GM23338 (cell line): ENCODE measurements at regions not wholly inside any gene's neighbourhood (a gene's known extent, or its start where the extent isn't known, plus 50 kb on each side); places are given as distances from the start of the nearest gene placed in this dataset.

Experiments
- ATAC-seq: fragments of 200-7000 bp; cut with Tn5 transposase; 3 replicates; pipeline ENCODE4 v1.9.1; 2020
- DNase-seq: peaks from one replicate; pipeline ENCODE4 v3.0.0-alpha.2; 2015; ENCODE audit warnings: low spot score
- H2AFZ ChIP-seq: fragments of 200-600 bp; sonication (generic); 2 replicates; pipeline ENCODE4 v1.8.0; 2016; ENCODE audit warnings: antibody characterized with exemption, mild to moderate bottlenecking, moderate library complexity
- H3F3A ChIP-seq: fragments of 200-600 bp; sonication (generic); replicated peaks from 2 replicates; pipeline ENCODE4 v1.8.0; 2017; ENCODE audit warnings: antibody characterized with exemption, mixed run types, low read depth
- H3K27ac ChIP-seq: fragments of 200-600 bp; sonication (generic); 2 replicates; pipeline ENCODE4 v1.6.1; 2016; ENCODE audit warnings: low read depth
- H3K27me3 ChIP-seq: fragments of 200-600 bp; sonication (generic); 2 replicates; pipeline ENCODE4 v1.8.0; 2016; ENCODE audit warnings: mild to moderate bottlenecking, mixed run types, moderate library complexity; ENCODE audit not compliant: insufficient read depth
- H3K36me3 ChIP-seq: fragments of 200-600 bp; sonication (generic); 2 replicates; pipeline ENCODE4 v1.8.0; 2016; ENCODE audit warnings: mild to moderate bottlenecking; ENCODE audit not compliant: insufficient read depth
- H3K4me1 ChIP-seq: fragments of 200-600 bp; sonication (generic); 2 replicates; pipeline ENCODE4 v1.8.0; 2016; ENCODE audit warnings: mild to moderate bottlenecking, moderate library complexity; ENCODE audit not compliant: insufficient read depth
- H3K4me2 ChIP-seq: fragments of 200-600 bp; sonication (generic); 2 replicates; pipeline ENCODE4 v1.7.1; 2017; ENCODE audit warnings: mixed run types
- H3K4me3 ChIP-seq: fragments of 200-600 bp; sonication (generic); 2 replicates; pipeline ENCODE4 v1.6.1; 2016; ENCODE audit warnings: mixed run types
- H3K79me2 ChIP-seq: fragments of 200-600 bp; sonication (generic); replicated peaks from 2 replicates; pipeline ENCODE4 v1.8.0; 2017; ENCODE audit warnings: mild to moderate bottlenecking; ENCODE audit not compliant: insufficient read depth
- H3K9me2 ChIP-seq: fragments of 200-600 bp; sonication (generic); 2 replicates; pipeline ENCODE4 v1.8.0; 2017; ENCODE audit not compliant: insufficient read depth
- H4K20me1 ChIP-seq: fragments of 200-600 bp; sonication (generic); replicated peaks from 2 replicates; pipeline ENCODE4 v1.8.0; 2017; ENCODE audit warnings: mild to moderate bottlenecking; ENCODE audit not compliant: insufficient read depth
- H3K27ac Mint-ChIP-seq: 2 replicates; pipeline ENCODE4 v1.8.0; 2020; ENCODE audit warnings: inconsistent platforms, mild to moderate bottlenecking, moderate library complexity, mixed read lengths
- H3K27me3 Mint-ChIP-seq: 3 replicates; pipeline ENCODE4 v1.8.0; 2022; ENCODE audit warnings: low read depth, mild to moderate bottlenecking, moderate library complexity, mixed read lengths, inconsistent platforms; ENCODE audit not compliant: insufficient read depth, poor library complexity
- H3K36me3 Mint-ChIP-seq: 3 replicates; pipeline ENCODE4 v1.8.0; 2021; ENCODE audit warnings: low read depth, mild to moderate bottlenecking, inconsistent platforms, moderate library complexity, mixed read lengths
- H3K4me1 Mint-ChIP-seq: 3 replicates; pipeline ENCODE4 v1.8.0; 2020; ENCODE audit warnings: mild to moderate bottlenecking, inconsistent platforms, mixed read lengths
- H3K4me3 Mint-ChIP-seq: 3 replicates; pipeline ENCODE4 v1.8.0; 2021; ENCODE audit warnings: moderate library complexity, mild to moderate bottlenecking, inconsistent platforms, mixed read lengths
- H3K9me3 Mint-ChIP-seq: 3 replicates; pipeline ENCODE4 v1.8.0; 2020; ENCODE audit warnings: moderate library complexity, mild to moderate bottlenecking, inconsistent platforms, mixed read lengths
- CREB1 ChIP-seq: fragments of 250-450 bp; sonication (Bioruptor Pico); IDR thresholded peaks from 2 replicates; pipeline ENCODE4 v1.5.0; 2020; ENCODE audit warnings: low read depth, mild to moderate bottlenecking, moderate library complexity
- EZH2 ChIP-seq: fragments of 200-600 bp; sonication (generic); IDR thresholded peaks from one replicate; pipeline ENCODE4 v1.8.0; 2017; ENCODE audit warnings: antibody characterized with exemption, mild to moderate bottlenecking, low read depth; ENCODE audit not compliant: unreplicated experiment
- EZH2phosphoT487 ChIP-seq: fragments of 200-600 bp; sonication (generic); IDR thresholded peaks from one replicate; pipeline ENCODE4 v1.8.1; 2018; ENCODE audit warnings: antibody characterized with exemption; ENCODE audit not compliant: unreplicated experiment
- JUNB ChIP-seq: IDR thresholded peaks from one replicate; pipeline ENCODE4 v1.6.1; 2016; ENCODE audit warnings: antibody characterized with exemption; ENCODE audit not compliant: unreplicated experiment
- POLR2AphosphoS5 ChIP-seq: IDR thresholded peaks from 2 replicates; pipeline ENCODE4 v1.6.1; 2016; ENCODE audit warnings: antibody characterized with exemption, low read depth
- STAT1 ChIP-seq: IDR thresholded peaks from one replicate; pipeline ENCODE4 v1.6.1; 2016; ENCODE audit warnings: antibody characterized with exemption; ENCODE audit not compliant: unreplicated experiment
- ZNF114 ChIP-seq: fragments of 250-450 bp; sonication (Bioruptor Pico); IDR thresholded peaks from 2 replicates; pipeline ENCODE4 v1.5.0; 2020; ENCODE audit warnings: mild to moderate bottlenecking, moderate library complexity
- ZNF331 ChIP-seq: fragments of 250-450 bp; sonication (Bioruptor Pico); IDR thresholded peaks from 2 replicates; pipeline ENCODE4 v1.5.0; 2020; ENCODE audit warnings: low read depth, mild to moderate bottlenecking, moderate library complexity
- TF ChIP-seq, protein P1 (sequence below): fragments of 250-450 bp; sonication (Bioruptor Pico); IDR thresholded peaks from 2 replicates; pipeline ENCODE4 v1.5.0; 2020; ENCODE audit warnings: mild to moderate bottlenecking, moderate library complexity
- TF ChIP-seq, protein P2 (sequence below): IDR thresholded peaks from 2 replicates; pipeline ENCODE4 v1.6.1; 2016; ENCODE audit warnings: antibody characterized with exemption
- TF ChIP-seq, protein P3 (sequence below): IDR thresholded peaks from one replicate; pipeline ENCODE4 v1.6.1; 2018; ENCODE audit warnings: antibody characterized with exemption; ENCODE audit not compliant: unreplicated experiment

DNA sequence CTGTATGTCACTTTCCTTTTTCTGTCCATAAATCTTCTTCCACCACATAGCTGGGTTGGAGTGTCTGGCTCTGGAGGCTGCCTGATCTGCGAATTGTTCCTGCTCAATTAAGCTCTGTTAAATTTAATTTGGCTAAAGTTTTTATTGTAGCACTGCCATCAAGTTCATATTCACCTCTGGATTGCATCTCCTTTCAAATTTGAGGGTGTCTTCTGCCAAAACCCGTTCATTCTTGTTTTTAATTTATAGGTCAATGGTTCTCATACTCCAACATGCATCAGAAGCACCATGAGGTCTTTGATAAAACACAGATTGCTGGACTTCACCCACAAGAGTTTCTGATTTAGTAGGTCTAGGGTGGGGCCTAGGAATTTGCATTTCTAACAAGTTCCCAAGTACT lies 276.5 kb upstream of the NECTIN3 start:
- no peak overlapping the region for H3K27ac Mint-ChIP-seq

More for the DNA sequence above, 276.5 kb upstream of the NECTIN3 start:
- Mint-ChIP-seq H3K27me3 (no peaks in the 10 kb centered on the region), H3K36me3 (no peaks in the 10 kb centered on the region), H3K9me3 (no peaks in the 10 kb centered on the region), H3K4me1 (no peaks in the 10 kb centered on the region), H3K4me3 (no peak overlapping the region)
- H3K4me3 ChIP-seq, result no peak overlapping the region
- no peaks in the 10 kb centered on the region for H3K9me2 ChIP-seq
- no peak for DNase-seq
- H3K36me3 ChIP-seq, result no peaks in the 10 kb centered on the region
- H3F3A ChIP-seq, result no peaks in the 10 kb centered on the region
- H3K27me3 ChIP-seq, result no peaks in the 10 kb centered on the region
- TF ChIP-seq, protein P1, sequence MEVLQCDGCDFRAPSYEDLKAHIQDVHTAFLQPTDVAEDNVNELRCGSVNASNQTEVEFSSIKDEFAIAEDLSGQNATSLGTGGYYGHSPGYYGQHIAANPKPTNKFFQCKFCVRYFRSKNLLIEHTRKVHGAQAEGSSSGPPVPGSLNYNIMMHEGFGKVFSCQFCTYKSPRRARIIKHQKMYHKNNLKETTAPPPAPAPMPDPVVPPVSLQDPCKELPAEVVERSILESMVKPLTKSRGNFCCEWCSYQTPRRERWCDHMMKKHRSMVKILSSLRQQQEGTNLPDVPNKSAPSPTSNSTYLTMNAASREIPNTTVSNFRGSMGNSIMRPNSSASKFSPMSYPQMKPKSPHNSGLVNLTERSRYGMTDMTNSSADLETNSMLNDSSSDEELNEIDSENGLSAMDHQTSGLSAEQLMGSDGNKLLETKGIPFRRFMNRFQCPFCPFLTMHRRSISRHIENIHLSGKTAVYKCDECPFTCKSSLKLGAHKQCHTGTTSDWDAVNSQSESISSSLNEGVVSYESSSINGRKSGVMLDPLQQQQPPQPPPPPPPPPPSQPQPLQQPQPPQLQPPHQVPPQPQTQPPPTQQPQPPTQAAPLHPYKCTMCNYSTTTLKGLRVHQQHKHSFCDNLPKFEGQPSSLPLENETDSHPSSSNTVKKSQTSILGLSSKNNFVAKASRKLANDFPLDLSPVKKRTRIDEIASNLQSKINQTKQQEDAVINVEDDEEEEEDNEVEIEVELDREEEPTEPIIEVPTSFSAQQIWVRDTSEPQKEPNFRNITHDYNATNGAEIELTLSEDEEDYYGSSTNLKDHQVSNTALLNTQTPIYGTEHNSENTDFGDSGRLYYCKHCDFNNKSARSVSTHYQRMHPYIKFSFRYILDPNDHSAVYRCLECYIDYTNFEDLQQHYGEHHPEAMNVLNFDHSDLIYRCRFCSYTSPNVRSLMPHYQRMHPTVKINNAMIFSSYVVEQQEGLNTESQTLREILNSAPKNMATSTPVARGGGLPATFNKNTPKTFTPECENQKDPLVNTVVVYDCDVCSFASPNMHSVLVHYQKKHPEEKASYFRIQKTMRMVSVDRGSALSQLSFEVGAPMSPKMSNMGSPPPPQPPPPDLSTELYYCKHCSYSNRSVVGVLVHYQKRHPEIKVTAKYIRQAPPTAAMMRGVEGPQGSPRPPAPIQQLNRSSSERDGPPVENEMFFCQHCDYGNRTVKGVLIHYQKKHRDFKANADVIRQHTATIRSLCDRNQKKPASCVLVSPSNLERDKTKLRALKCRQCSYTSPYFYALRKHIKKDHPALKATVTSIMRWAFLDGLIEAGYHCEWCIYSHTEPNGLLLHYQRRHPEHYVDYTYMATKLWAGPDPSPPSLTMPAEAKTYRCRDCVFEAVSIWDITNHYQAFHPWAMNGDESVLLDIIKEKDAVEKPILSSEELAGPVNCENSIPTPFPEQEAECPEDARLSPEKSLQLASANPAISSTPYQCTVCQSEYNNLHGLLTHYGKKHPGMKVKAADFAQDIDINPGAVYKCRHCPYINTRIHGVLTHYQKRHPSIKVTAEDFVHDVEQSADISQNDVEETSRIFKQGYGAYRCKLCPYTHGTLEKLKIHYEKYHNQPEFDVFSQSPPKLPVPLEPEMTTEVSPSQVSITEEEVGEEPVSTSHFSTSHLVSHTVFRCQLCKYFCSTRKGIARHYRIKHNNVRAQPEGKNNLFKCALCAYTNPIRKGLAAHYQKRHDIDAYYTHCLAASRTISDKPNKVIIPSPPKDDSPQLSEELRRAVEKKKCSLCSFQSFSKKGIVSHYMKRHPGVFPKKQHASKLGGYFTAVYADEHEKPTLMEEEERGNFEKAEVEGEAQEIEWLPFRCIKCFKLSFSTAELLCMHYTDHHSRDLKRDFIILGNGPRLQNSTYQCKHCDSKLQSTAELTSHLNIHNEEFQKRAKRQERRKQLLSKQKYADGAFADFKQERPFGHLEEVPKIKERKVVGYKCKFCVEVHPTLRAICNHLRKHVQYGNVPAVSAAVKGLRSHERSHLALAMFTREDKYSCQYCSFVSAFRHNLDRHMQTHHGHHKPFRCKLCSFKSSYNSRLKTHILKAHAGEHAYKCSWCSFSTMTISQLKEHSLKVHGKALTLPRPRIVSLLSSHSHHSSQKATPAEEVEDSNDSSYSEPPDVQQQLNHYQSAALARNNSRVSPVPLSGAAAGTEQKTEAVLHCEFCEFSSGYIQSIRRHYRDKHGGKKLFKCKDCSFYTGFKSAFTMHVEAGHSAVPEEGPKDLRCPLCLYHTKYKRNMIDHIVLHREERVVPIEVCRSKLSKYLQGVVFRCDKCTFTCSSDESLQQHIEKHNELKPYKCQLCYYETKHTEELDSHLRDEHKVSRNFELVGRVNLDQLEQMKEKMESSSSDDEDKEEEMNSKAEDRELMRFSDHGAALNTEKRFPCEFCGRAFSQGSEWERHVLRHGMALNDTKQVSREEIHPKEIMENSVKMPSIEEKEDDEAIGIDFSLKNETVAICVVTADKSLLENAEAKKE, result no peak
- TF ChIP-seq ZNF114 (CRISPR knock-in tag), result no peak
- TF ChIP-seq POLR2AphosphoS5, result no peak
- TF ChIP-seq EZH2, result no peak
- no peak for TF ChIP-seq ZNF331
- TF ChIP-seq EZH2phosphoT487, result no peak
- no peak for TF ChIP-seq CREB1 (CRISPR knock-in tag)
- TF ChIP-seq JUNB, result no peak
- TF ChIP-seq STAT1, result no peak
- TF ChIP-seq, protein P2, sequence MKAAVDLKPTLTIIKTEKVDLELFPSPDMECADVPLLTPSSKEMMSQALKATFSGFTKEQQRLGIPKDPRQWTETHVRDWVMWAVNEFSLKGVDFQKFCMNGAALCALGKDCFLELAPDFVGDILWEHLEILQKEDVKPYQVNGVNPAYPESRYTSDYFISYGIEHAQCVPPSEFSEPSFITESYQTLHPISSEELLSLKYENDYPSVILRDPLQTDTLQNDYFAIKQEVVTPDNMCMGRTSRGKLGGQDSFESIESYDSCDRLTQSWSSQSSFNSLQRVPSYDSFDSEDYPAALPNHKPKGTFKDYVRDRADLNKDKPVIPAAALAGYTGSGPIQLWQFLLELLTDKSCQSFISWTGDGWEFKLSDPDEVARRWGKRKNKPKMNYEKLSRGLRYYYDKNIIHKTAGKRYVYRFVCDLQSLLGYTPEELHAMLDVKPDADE, result no peak
- TF ChIP-seq, protein P3, sequence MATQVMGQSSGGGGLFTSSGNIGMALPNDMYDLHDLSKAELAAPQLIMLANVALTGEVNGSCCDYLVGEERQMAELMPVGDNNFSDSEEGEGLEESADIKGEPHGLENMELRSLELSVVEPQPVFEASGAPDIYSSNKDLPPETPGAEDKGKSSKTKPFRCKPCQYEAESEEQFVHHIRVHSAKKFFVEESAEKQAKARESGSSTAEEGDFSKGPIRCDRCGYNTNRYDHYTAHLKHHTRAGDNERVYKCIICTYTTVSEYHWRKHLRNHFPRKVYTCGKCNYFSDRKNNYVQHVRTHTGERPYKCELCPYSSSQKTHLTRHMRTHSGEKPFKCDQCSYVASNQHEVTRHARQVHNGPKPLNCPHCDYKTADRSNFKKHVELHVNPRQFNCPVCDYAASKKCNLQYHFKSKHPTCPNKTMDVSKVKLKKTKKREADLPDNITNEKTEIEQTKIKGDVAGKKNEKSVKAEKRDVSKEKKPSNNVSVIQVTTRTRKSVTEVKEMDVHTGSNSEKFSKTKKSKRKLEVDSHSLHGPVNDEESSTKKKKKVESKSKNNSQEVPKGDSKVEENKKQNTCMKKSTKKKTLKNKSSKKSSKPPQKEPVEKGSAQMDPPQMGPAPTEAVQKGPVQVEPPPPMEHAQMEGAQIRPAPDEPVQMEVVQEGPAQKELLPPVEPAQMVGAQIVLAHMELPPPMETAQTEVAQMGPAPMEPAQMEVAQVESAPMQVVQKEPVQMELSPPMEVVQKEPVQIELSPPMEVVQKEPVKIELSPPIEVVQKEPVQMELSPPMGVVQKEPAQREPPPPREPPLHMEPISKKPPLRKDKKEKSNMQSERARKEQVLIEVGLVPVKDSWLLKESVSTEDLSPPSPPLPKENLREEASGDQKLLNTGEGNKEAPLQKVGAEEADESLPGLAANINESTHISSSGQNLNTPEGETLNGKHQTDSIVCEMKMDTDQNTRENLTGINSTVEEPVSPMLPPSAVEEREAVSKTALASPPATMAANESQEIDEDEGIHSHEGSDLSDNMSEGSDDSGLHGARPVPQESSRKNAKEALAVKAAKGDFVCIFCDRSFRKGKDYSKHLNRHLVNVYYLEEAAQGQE, result no peak
- ATAC-seq, result no peak
- no peaks in the 10 kb centered on the region for H4K20me1 ChIP-seq
- no peaks in the 10 kb centered on the region for H3K79me2 ChIP-seq
- no peak overlapping the region for H3K4me2 ChIP-seq
- H3K4me1 ChIP-seq, result no peaks in the 10 kb centered on the region
- no peak overlapping the region for H3K27ac ChIP-seq
- H2AFZ ChIP-seq, result no peak overlapping the region
